Endothelial cell of umbilical vein (primary cell): ENCODE measurements at regions not wholly inside any gene's neighbourhood (a gene's known extent, or its start where the extent isn't known, plus 50 kb on each side); places are given as distances from the start of the nearest gene placed in this dataset.

Experiments used
- BruUV-seq: library from RNA; stranded (reverse); fragments of 400-500 nt; replicated peaks from 2 replicates; lab custom pipeline; 2021; lab: Mats Ljungman, UMichigan
- CTCF ChIA-PET: fragments of 300-600, 350-600 bp; sonication (Branson Sonifier 250); formaldehyde crosslinking; loops from one replicate; lab custom pipeline; 2021; ENCODE audit warnings: antibody characterized with exemption, inconsistent platforms; lab: Charles Lee
- POLR2A ChIA-PET: fragments of 300-600, 350-600 bp; sonication (Branson Sonifier 250); formaldehyde crosslinking; loops from one replicate; lab custom pipeline; 2021; ENCODE audit warnings: antibody characterized with exemption, inconsistent platforms; lab: Charles Lee
- DNase-seq: peaks from one replicate; pipeline ENCODE4 v3.0.0-alpha.2; 2011; ENCODE audit warnings: low read depth, low spot score
- FAIRE-seq: peaks from 2 replicates; lab custom pipeline; 2011; peaks lifted over from hg19 to GRCh38; lab: Jason Lieb, UNC
- H2AFZ ChIP-seq: 2 replicates; pipeline ENCODE4 v1.6.0; 2012; ENCODE audit warnings: low read depth, low read length, control low read depth, inconsistent platforms
- H3K27ac ChIP-seq: 2 replicates; pipeline ENCODE4 v1.5.1; 2011; ENCODE audit warnings: low read depth, mild to moderate bottlenecking, control low read depth, low read length, moderate library complexity; ENCODE audit not compliant: insufficient read depth
- H3K27me3 ChIP-seq, 2 experiments: 2 replicates each; pipeline versions ENCODE4 v1.6.0 to v1.6.1; 2011; ENCODE audit warnings: low read length in 2 of 2, mixed read lengths in 1 of 2; ENCODE audit not compliant: control insufficient read depth in 2 of 2, insufficient read depth in 2 of 2
- H3K36me3 ChIP-seq, 2 experiments: 2 replicates in 1 of 2; 3 replicates in 1 of 2; pipeline ENCODE4 v1.5.1; 2011; ENCODE audit warnings: low read length in 2 of 2, mild to moderate bottlenecking in 1 of 2, moderate library complexity in 1 of 2; ENCODE audit not compliant: control insufficient read depth in 2 of 2, insufficient read depth in 2 of 2; ENCODE audit errors: extremely low read depth in 1 of 2
- H3K4me1 ChIP-seq: 3 replicates; pipeline ENCODE4 v1.5.1; 2011; ENCODE audit warnings: mild to moderate bottlenecking, low read length; ENCODE audit not compliant: control insufficient read depth, insufficient read depth; ENCODE audit errors: extremely low read depth
- H3K4me2 ChIP-seq: 2 replicates; pipeline ENCODE4 v1.6.1; 2011; ENCODE audit warnings: low read length, control low read depth, mixed read lengths; ENCODE audit not compliant: insufficient read depth
- H3K4me3 ChIP-seq, 3 experiments: fragments of 200-600 bp in 1 of 3; sonication (generic), shearing (Covaris generic) in 1 of 3; replicated peaks in 1 of 3; 2 replicates each; pipeline ENCODE4 v1.5.1; 2011 to 2016; ENCODE audit warnings: control low read depth in 3 of 3, low read length in 3 of 3, mild to moderate bottlenecking in 2 of 3, inconsistent platforms in 1 of 3, low read depth in 1 of 3, moderate library complexity in 1 of 3; ENCODE audit not compliant: insufficient read depth in 1 of 3
- H3K79me2 ChIP-seq: 2 replicates; pipeline ENCODE4 v1.6.0; 2012; ENCODE audit warnings: low read length, inconsistent platforms; ENCODE audit not compliant: control insufficient read depth, insufficient read depth
- H3K9ac ChIP-seq: replicated peaks from 2 replicates; pipeline ENCODE3; 2011; ENCODE audit warnings: low read length, control low read depth; ENCODE audit not compliant: insufficient read depth; ENCODE audit errors: extremely low read depth
- H3K9me1 ChIP-seq: replicated peaks from 3 replicates; pipeline ENCODE4 v1.6.0; 2011; ENCODE audit warnings: mild to moderate bottlenecking, low read length; ENCODE audit not compliant: control insufficient read depth, insufficient read depth; ENCODE audit errors: extremely low read depth
- H3K9me3 ChIP-seq: replicated peaks from 2 replicates; pipeline ENCODE4 v1.5.1; 2012; ENCODE audit warnings: low read length, inconsistent platforms; ENCODE audit not compliant: control insufficient read depth, insufficient read depth
- H4K20me1 ChIP-seq: replicated peaks from 2 replicates; pipeline ENCODE3; 2011; ENCODE audit warnings: mild to moderate bottlenecking, low read length; ENCODE audit not compliant: control insufficient read depth, insufficient read depth; ENCODE audit errors: extremely low read depth
- EZH2 ChIP-seq: IDR thresholded peaks from 2 replicates; pipeline ENCODE4 v1.6.1; 2012; ENCODE audit warnings: borderline replicate concordance, low read depth, mild to moderate bottlenecking, moderate library complexity, low read length, inconsistent platforms; ENCODE audit not compliant: severe bottlenecking
- GATA2 ChIP-seq: IDR thresholded peaks from 2 replicates; pipeline ENCODE4 v1.7.0; 2011; ENCODE audit warnings: low read depth, mild to moderate bottlenecking, moderate library complexity, mixed read lengths, low read length; ENCODE audit not compliant: insufficient read length, insufficient read depth
- JUN ChIP-seq: IDR thresholded peaks from 2 replicates; pipeline ENCODE4 v1.6.1; 2011; ENCODE audit warnings: borderline replicate concordance, low read depth; ENCODE audit not compliant: insufficient read length, insufficient read depth
- MAX ChIP-seq: IDR thresholded peaks from 2 replicates; pipeline ENCODE4 v1.6.1; 2011; ENCODE audit not compliant: insufficient read depth, insufficient read length
- MYC ChIP-seq: IDR thresholded peaks from one replicate; pipeline ENCODE4 v1.6.1; 2011; ENCODE audit warnings: mild to moderate bottlenecking, low read depth, low read length
- POLR2AphosphoS5 ChIP-seq: IDR thresholded peaks from 2 replicates; pipeline ENCODE4 v1.6.1; 2012; ENCODE audit warnings: low read depth, mild to moderate bottlenecking, control low read depth, low read length, moderate library complexity; ENCODE audit not compliant: insufficient read depth
- dilution Hi-C: fragments of 300-500 bp; cut with MboI; formaldehyde crosslinking; loops from one replicate; pipeline ENCODE4 v1.15.0; 2019; ENCODE audit warnings: low sequenced_read_pairs; ENCODE audit not compliant: extremely low pct_ligation_motif_present
- intact Hi-C: fragments of 100-400 bp; cut with micrococcal nuclease; formaldehyde crosslinking; loops from one replicate; pipeline ENCODE4 v1.10.0; 2022
- TF ChIP-seq, protein P1 (sequence below), 2 donors: IDR thresholded peaks; 1 replicate in 1 of 2; 2 replicates in 1 of 2; pipeline ENCODE4 v1.5.1; 2011; ENCODE audit warnings: low read length in 2 of 2, mild to moderate bottlenecking in 2 of 2, moderate library complexity in 2 of 2, control low read depth in 1 of 2, inconsistent platforms in 1 of 2, low read depth in 1 of 2; ENCODE audit not compliant: insufficient read depth in 1 of 2; ENCODE audit errors: extremely low read depth in 1 of 2

GRCh38 chr15:93185796-93186195 is 96.8 kb upstream of the RGMA start:
- no peaks in the 10 kb centered on the region for H4K20me1 ChIP-seq
- no peak for DNase-seq
- H3K4me2 ChIP-seq: no peak overlapping the region
- no peak overlapping the region for H2AFZ ChIP-seq
- no peak overlapping the region for H3K9ac ChIP-seq
- H3K4me3 ChIP-seq: no peak overlapping the region
- no peak for TF ChIP-seq MYC
- no peak for TF ChIP-seq MAX
- TF ChIP-seq JUN: no peak
- TF ChIP-seq GATA2: no peak
- TF ChIP-seq, protein P1, sequence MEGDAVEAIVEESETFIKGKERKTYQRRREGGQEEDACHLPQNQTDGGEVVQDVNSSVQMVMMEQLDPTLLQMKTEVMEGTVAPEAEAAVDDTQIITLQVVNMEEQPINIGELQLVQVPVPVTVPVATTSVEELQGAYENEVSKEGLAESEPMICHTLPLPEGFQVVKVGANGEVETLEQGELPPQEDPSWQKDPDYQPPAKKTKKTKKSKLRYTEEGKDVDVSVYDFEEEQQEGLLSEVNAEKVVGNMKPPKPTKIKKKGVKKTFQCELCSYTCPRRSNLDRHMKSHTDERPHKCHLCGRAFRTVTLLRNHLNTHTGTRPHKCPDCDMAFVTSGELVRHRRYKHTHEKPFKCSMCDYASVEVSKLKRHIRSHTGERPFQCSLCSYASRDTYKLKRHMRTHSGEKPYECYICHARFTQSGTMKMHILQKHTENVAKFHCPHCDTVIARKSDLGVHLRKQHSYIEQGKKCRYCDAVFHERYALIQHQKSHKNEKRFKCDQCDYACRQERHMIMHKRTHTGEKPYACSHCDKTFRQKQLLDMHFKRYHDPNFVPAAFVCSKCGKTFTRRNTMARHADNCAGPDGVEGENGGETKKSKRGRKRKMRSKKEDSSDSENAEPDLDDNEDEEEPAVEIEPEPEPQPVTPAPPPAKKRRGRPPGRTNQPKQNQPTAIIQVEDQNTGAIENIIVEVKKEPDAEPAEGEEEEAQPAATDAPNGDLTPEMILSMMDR (IDR thresholded peaks at IDR 0.05; ENCODE audit: extremely low read depth in 1 of 2, insufficient read depth in 1 of 2, low read depth in 1 of 2, low read length in 2 of 2): no peak
- no peak for TF ChIP-seq POLR2AphosphoS5
- no peak for TF ChIP-seq EZH2
- dilution Hi-C loops (no loop called here), intact Hi-C loops (no loop called here)
- ChIA-PET CTCF (no interaction called here), POLR2A (no interaction called here)
- no TSS peak for BruUV-seq
- no peaks in the 10 kb centered on the region for H3K27me3 ChIP-seq
- no peak for FAIRE-seq
- H3K36me3 ChIP-seq: no peaks in the 10 kb centered on the region
- H3K9me1 ChIP-seq: no peaks in the 10 kb centered on the region
- H3K79me2 ChIP-seq: no peaks in the 10 kb centered on the region
- no peaks in the 10 kb centered on the region for H3K4me1 ChIP-seq
- H3K27ac ChIP-seq: no peak overlapping the region
- H3K9me3 ChIP-seq: peaks cover 2% of the 10 kb centered on the region
